GM23338 (cell line): ENCODE measurements at regions not wholly inside any gene's neighbourhood (a gene's known extent, or its start where the extent isn't known, plus 50 kb on each side); places are given as distances from the start of the nearest gene placed in this dataset.

Source experiments
- ATAC-seq: fragments of 200-7000 bp; cut with Tn5 transposase; 3 replicates; pipeline ENCODE4 v1.9.1; 2020
- DNase-seq: peaks from one replicate; pipeline ENCODE4 v3.0.0-alpha.2; 2015; ENCODE audit warnings: low spot score
- H2AFZ ChIP-seq: fragments of 200-600 bp; sonication (generic); 2 replicates; pipeline ENCODE4 v1.8.0; 2016; ENCODE audit warnings: antibody characterized with exemption, mild to moderate bottlenecking, moderate library complexity
- H3F3A ChIP-seq: fragments of 200-600 bp; sonication (generic); replicated peaks from 2 replicates; pipeline ENCODE4 v1.8.0; 2017; ENCODE audit warnings: antibody characterized with exemption, mixed run types, low read depth
- H3K27ac ChIP-seq: fragments of 200-600 bp; sonication (generic); 2 replicates; pipeline ENCODE4 v1.6.1; 2016; ENCODE audit warnings: low read depth
- H3K27me3 ChIP-seq: fragments of 200-600 bp; sonication (generic); 2 replicates; pipeline ENCODE4 v1.8.0; 2016; ENCODE audit warnings: mild to moderate bottlenecking, mixed run types, moderate library complexity; ENCODE audit not compliant: insufficient read depth
- H3K36me3 ChIP-seq: fragments of 200-600 bp; sonication (generic); 2 replicates; pipeline ENCODE4 v1.8.0; 2016; ENCODE audit warnings: mild to moderate bottlenecking; ENCODE audit not compliant: insufficient read depth
- H3K4me1 ChIP-seq: fragments of 200-600 bp; sonication (generic); 2 replicates; pipeline ENCODE4 v1.8.0; 2016; ENCODE audit warnings: mild to moderate bottlenecking, moderate library complexity; ENCODE audit not compliant: insufficient read depth
- H3K4me2 ChIP-seq: fragments of 200-600 bp; sonication (generic); 2 replicates; pipeline ENCODE4 v1.7.1; 2017; ENCODE audit warnings: mixed run types
- H3K4me3 ChIP-seq: fragments of 200-600 bp; sonication (generic); 2 replicates; pipeline ENCODE4 v1.6.1; 2016; ENCODE audit warnings: mixed run types
- H3K79me2 ChIP-seq: fragments of 200-600 bp; sonication (generic); replicated peaks from 2 replicates; pipeline ENCODE4 v1.8.0; 2017; ENCODE audit warnings: mild to moderate bottlenecking; ENCODE audit not compliant: insufficient read depth
- H3K9me2 ChIP-seq: fragments of 200-600 bp; sonication (generic); 2 replicates; pipeline ENCODE4 v1.8.0; 2017; ENCODE audit not compliant: insufficient read depth
- H4K20me1 ChIP-seq: fragments of 200-600 bp; sonication (generic); replicated peaks from 2 replicates; pipeline ENCODE4 v1.8.0; 2017; ENCODE audit warnings: mild to moderate bottlenecking; ENCODE audit not compliant: insufficient read depth
- H3K27ac Mint-ChIP-seq: 2 replicates; pipeline ENCODE4 v1.8.0; 2020; ENCODE audit warnings: inconsistent platforms, mild to moderate bottlenecking, moderate library complexity, mixed read lengths
- H3K27me3 Mint-ChIP-seq: 3 replicates; pipeline ENCODE4 v1.8.0; 2022; ENCODE audit warnings: low read depth, mild to moderate bottlenecking, moderate library complexity, mixed read lengths, inconsistent platforms; ENCODE audit not compliant: insufficient read depth, poor library complexity
- H3K36me3 Mint-ChIP-seq: 3 replicates; pipeline ENCODE4 v1.8.0; 2021; ENCODE audit warnings: low read depth, mild to moderate bottlenecking, inconsistent platforms, moderate library complexity, mixed read lengths
- H3K4me1 Mint-ChIP-seq: 3 replicates; pipeline ENCODE4 v1.8.0; 2020; ENCODE audit warnings: mild to moderate bottlenecking, inconsistent platforms, mixed read lengths
- H3K4me3 Mint-ChIP-seq: 3 replicates; pipeline ENCODE4 v1.8.0; 2021; ENCODE audit warnings: moderate library complexity, mild to moderate bottlenecking, inconsistent platforms, mixed read lengths
- H3K9me3 Mint-ChIP-seq: 3 replicates; pipeline ENCODE4 v1.8.0; 2020; ENCODE audit warnings: moderate library complexity, mild to moderate bottlenecking, inconsistent platforms, mixed read lengths
- CTCF ChIP-seq, 2 experiments: fragments of 200-600 bp in 1 of 2; sonication (generic) in 1 of 2; conservative IDR thresholded peaks; 2 replicates each; pipeline versions ENCODE4 v1.5.1 to v1.6.1; 2016 to 2017; ENCODE audit warnings: antibody characterized with exemption in 2 of 2, low read depth in 2 of 2, mild to moderate bottlenecking in 2 of 2, moderate library complexity in 1 of 2
- ETS1 ChIP-seq: IDR thresholded peaks from 2 replicates; pipeline ENCODE4 v1.6.1; 2016; ENCODE audit warnings: antibody characterized with exemption
- EZH2 ChIP-seq: fragments of 200-600 bp; sonication (generic); IDR thresholded peaks from one replicate; pipeline ENCODE4 v1.8.0; 2017; ENCODE audit warnings: antibody characterized with exemption, mild to moderate bottlenecking, low read depth; ENCODE audit not compliant: unreplicated experiment
- EZH2phosphoT487 ChIP-seq: fragments of 200-600 bp; sonication (generic); IDR thresholded peaks from one replicate; pipeline ENCODE4 v1.8.1; 2018; ENCODE audit warnings: antibody characterized with exemption; ENCODE audit not compliant: unreplicated experiment
- JUNB ChIP-seq: IDR thresholded peaks from one replicate; pipeline ENCODE4 v1.6.1; 2016; ENCODE audit warnings: antibody characterized with exemption; ENCODE audit not compliant: unreplicated experiment
- STAT1 ChIP-seq: IDR thresholded peaks from one replicate; pipeline ENCODE4 v1.6.1; 2016; ENCODE audit warnings: antibody characterized with exemption; ENCODE audit not compliant: unreplicated experiment
- ZNF114 ChIP-seq: fragments of 250-450 bp; sonication (Bioruptor Pico); IDR thresholded peaks from 2 replicates; pipeline ENCODE4 v1.5.0; 2020; ENCODE audit warnings: mild to moderate bottlenecking, moderate library complexity
- ZNF331 ChIP-seq: fragments of 250-450 bp; sonication (Bioruptor Pico); IDR thresholded peaks from 2 replicates; pipeline ENCODE4 v1.5.0; 2020; ENCODE audit warnings: low read depth, mild to moderate bottlenecking, moderate library complexity
- ZNF462 ChIP-seq: fragments of 250-450 bp; sonication (Bioruptor Pico); IDR thresholded peaks from 2 replicates; pipeline ENCODE4 v1.5.0; 2020; ENCODE audit warnings: mild to moderate bottlenecking, moderate library complexity

- no peaks in the 10 kb centered on the region for H3K36me3 ChIP-seq
- no peak overlapping the region for H3K4me3 Mint-ChIP-seq
- no peaks in the 10 kb centered on the region; the same call in 1 of the 3 replicates for H3K9me3 Mint-ChIP-seq
- H3F3A ChIP-seq, result no peaks in the 10 kb centered on the region
- no peak overlapping the region; the same call in 1 of the 2 replicates for H2AFZ ChIP-seq
- no peak overlapping the region for H3K4me2 ChIP-seq
- DNase-seq (no peak), ATAC-seq (no peak)
- no peak overlapping the region for H3K4me3 ChIP-seq
- H3K79me2 ChIP-seq, result no peaks in the 10 kb centered on the region
- H3K27me3 Mint-ChIP-seq, result no peaks in the 10 kb centered on the region
- H3K4me1 ChIP-seq, result no peaks in the 10 kb centered on the region
- H4K20me1 ChIP-seq, result no peaks in the 10 kb centered on the region
- H3K27ac ChIP-seq, result no peak overlapping the region
- peaks cover 14% of the 10 kb centered on the region for H3K4me1 Mint-ChIP-seq
- no peak for TF ChIP-seq ETS1
- no peak for TF ChIP-seq STAT1
- TF ChIP-seq ZNF462 (CRISPR knock-in tag), result no peak
- TF ChIP-seq ZNF331, result no peak
- TF ChIP-seq ZNF114 (CRISPR knock-in tag), result no peak
- TF ChIP-seq EZH2phosphoT487, result no peak
- no peak for TF ChIP-seq JUNB
- no peak for TF ChIP-seq CTCF (conservative IDR thresholded peaks at IDR 0.05; ENCODE audit: low read depth in 2 of 2)
- TF ChIP-seq EZH2, result no peak
- no peaks in the 10 kb centered on the region; the same call in 1 of the 2 replicates for H3K9me2 ChIP-seq
- no peaks in the 10 kb centered on the region for H3K27me3 ChIP-seq
- no peaks in the 10 kb centered on the region; the same call in 2 of the 3 replicates for H3K36me3 Mint-ChIP-seq
- no peak overlapping the region for H3K27ac Mint-ChIP-seq
Observed at GRCh38 chr12:43099691-43100163, 452.3 kb downstream of the ADAMTS20 start.
